Astrocyte of the cerebellum (primary cell): ENCODE measurements at regions not wholly inside any gene's neighbourhood (a gene's known extent, or its start where the extent isn't known, plus 50 kb on each side); places are given as distances from the start of the nearest gene placed in this dataset.
A peak's percentile ranks its signal among the peaks of the same experiment; 100 is the strongest.
"Not testable (repeated sequence)": the region's sequence is repeated elsewhere in the genome, so short reads cannot be mapped to it uniquely, and the experiment has no call there.

Experiments used
- DNase-seq: peaks from one replicate; pipeline ENCODE4 v3.0.0-alpha.2; 2011; ENCODE audit warnings: low read depth
- H3K4me3 ChIP-seq: 2 replicates; pipeline ENCODE4 v1.5.1; 2011; ENCODE audit warnings: mild to moderate bottlenecking, low read depth, low read length, moderate library complexity
- CTCF ChIP-seq: IDR thresholded peaks from 2 replicates; pipeline ENCODE4 v1.5.1; 2012; ENCODE audit warnings: low read length, low read depth, moderate library complexity, mild to moderate bottlenecking; ENCODE audit errors: missing control alignments
- in situ Hi-C: cut with HindIII; loops from 2 replicates; pipeline ENCODE4 v1.10.0; 2017; ENCODE audit warnings: low sequenced_read_pairs

DNA sequence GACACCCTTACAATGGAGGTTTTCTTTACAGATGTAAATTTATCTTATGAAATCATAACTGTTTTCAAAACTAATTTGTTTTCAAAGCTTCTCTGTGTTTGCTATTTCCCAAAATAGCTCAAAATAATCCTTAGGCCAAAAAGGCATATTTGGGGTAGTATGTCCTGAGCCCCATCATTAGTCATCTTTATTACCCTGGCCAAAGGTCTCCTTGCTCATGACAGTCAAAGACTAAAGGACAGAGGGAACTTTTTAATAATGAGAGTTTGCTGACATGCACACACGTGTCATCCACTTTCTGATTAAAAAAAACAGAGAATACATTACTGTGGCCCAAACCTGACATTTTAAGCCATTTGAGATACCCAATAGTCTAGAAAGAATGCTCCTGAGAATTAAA, 221.9 kb upstream of the DUSP10 start:
- no peak for TF ChIP-seq CTCF
- in situ Hi-C loops = no loop called here
- no peak overlapping the region for H3K4me3 ChIP-seq
- DNase-seq = no peak

DNA sequence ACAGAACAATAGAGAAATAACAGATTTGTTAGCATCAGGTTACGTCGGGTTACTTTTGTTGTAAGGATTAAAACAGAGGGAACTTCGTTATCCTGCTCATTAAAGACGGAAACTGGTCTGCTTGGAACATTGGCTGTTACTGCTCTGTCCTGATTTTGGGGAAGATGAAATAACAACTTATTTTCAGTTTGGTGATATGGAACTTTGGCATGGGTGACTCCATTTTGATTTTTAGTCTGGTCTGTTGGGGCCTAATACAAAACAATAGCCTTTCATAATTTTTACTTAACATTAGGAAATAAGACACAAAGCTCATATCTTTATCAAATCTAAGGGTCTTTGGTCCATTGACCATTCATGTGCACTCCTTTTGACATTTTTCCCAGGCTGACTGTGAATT, 220.5 kb upstream of the DUSP10 start:
- H3K4me3 ChIP-seq = no peak overlapping the region
- no peak for TF ChIP-seq CTCF
- in situ Hi-C loops = no loop called here
- no peak for DNase-seq

DNA sequence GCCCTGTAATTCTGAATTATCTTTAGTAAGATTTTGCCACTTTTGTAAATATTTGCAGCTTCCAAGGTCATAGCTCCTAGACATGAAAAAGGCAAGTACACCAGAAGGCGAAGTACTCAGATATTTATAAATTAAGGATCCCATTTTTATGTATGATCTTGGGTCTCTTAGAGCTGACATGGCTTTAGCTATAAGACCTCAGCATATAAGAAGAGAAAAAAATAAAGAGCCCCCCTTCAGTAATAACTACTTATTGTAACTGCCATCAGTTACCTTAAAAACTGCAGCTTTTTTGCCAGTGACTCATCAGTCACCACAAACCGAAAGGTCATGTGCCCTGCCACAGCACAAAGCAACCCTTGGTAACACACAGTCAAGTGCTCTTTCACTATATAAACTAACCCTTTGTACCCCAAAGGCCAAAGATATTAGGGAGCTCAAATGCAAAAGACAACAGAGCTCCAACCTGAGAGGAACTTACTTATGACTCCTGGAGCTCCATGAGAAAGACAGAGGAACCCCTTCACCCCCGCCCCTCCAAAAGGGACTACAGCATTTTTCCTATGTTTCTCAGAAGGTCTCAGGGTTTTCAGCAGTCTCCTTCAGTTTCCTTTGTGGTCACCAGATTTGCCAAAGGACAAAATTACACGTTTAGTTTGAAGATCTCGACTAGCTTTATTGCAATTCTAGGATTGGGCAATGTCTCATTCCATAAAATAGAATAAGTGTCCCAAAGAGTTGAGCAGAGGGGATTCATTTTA, 219.8 kb upstream of the DUSP10 start:
- TF ChIP-seq CTCF = no peak
- DNase-seq = peak; percentile 46
- in situ Hi-C loops = no loop called here
- H3K4me3 ChIP-seq = no peak overlapping the region

DNA sequence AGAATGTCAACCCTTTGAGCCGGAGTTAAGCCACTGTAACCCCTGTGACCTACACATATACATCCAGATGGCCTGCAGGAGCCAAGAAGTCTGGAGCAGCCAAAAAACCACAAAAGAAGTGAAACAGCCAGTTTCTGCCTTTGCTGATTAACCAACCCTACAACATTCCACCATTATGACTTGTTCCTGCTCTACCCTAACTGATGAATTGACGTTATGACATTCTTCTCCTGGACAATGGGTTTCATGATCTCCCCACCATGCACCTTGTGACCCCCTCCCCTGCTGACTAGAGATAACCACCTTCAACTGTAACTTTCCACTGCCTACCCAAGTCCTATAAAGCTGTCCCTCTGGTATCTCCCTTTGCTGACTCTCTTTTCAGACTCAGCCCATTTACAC, 216.3 kb upstream of the DUSP10 start:
- DNase-seq = peak; percentile 13
- in situ Hi-C loops, H3K4me3 ChIP-seq: not testable (repeated sequence)

DNA sequence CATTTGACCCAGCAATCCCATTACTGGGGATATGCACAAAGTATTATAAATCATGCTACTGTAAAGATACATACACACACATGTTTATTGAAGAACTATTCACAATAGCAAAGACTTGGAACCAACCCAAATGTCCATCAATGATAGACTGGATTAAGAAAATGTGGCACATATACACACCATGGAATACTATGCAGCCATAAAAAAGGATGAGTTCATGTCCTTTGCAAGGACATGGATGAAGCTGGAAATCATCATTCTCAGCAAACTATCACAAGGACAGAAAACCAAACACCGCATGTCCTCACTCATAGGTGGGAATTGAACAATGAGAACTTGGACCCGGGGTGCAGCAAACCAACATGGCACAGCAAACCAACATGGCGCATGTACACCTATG, 215.5 kb upstream of the DUSP10 start:
- in situ Hi-C loops, DNase-seq, H3K4me3 ChIP-seq: not testable (repeated sequence)

DNA sequence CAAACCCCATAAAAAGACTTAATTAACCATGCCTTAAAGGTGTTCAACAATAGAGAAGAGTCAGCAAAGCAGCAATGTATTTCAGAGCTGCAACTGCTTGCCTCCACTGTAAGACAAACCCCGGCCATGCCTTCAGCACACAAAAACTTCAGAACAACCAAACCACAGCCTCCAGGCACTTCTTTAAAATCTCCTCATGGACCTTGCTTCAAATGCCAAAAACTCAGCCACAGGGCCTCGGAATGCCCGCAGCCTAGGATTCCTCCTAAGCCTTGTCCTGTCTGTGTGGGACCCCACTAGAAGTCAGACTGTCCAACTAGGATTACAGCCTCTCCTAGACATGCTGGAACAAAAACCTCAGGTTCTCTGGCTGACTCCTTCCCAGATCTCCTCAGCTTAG, 208.1 kb upstream of the DUSP10 start:
- no peak overlapping the region for H3K4me3 ChIP-seq
- TF ChIP-seq CTCF = no peak
- in situ Hi-C loops = no loop called here
- DNase-seq = no peak

DNA sequence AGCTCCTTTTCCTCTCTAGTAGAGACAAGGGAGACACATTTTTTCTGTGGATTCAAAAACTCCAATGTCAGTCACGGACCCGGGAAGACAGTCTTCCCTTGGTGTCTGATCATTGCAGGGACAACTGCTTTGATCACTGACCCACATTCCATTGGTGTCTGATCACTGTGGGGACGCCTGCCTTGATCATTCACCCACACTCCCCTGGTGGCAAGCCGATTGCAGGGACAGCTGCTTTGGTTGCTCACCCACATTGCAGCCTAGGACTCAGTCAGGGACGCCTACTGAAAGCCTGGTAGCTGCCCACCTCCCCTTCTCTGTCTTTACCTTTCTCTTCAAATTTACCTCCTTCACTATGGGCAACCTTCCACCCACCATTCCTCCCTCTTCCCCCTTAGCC, 206.6 kb upstream of the DUSP10 start:
- no peak for DNase-seq
- in situ Hi-C loops = no loop called here
- H3K4me3 ChIP-seq = no peak overlapping the region
- no peak for TF ChIP-seq CTCF

DNA sequence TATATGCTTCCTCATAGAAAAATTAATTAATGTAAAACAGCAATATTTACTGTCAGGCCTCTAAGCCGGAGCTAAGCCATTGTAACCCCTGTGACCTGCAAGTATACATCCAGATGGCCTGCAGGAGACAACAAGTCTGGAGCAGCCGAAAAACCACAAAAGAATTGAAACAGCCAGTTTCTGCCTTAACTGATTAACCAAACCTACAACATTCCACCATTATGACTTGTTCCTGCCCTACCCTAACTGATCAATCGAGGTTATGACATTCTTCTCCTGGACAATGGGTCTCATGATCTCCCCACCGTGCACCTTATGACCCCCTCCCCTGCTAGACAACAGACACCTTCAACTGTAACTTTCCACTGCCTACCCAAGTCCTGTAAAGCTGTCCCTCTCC, 205.8 kb upstream of the DUSP10 start:
- in situ Hi-C loops = no loop called here
- no peak for TF ChIP-seq CTCF
- H3K4me3 ChIP-seq = no peak overlapping the region
- no peak for DNase-seq
